ENCODE measurements at regions not wholly inside any gene's neighbourhood (a gene's known extent, or its start where the extent isn't known, plus 50 kb on each side); places are given as distances from the start of the nearest gene placed in this dataset.

DNA sequence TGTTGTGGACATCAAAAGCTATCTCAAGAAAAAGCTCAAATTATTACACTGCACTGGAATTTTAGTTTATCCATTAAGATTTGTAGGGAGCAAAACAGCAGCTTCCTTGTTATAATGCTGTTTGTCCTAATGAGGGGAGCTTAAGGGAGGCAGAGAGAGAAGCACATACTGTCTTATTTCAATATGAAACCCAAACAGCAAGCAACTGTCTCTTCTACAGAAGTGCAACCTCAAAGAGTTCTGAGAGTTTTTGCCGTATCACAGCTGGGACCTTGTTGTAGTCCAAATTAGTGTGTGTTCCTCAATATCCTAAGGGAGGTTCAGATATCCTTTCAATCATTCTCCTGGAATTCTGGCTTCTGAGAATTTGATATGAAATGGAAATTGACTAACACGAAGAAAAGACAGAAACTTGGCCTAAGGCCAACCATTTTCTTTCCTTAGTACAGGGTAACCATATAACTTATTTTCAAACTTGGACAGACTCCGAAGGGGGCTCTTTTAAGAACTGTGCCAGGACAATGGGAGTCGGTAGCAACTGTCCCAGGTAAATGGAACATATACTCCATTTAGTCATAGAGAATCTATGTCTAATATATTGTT lies 149.3 kb upstream of the CCN2 start:
- Histone ChIP-seq H3K4me2 (ENCODE audit: insufficient read depth, insufficient read length, low read length) (no peak overlapping the region), H3K27me3 (ENCODE audit: insufficient read depth, low read length) (no peaks in the 10 kb centered on the region), H3T11ph (ENCODE audit: low read length) (no peak overlapping the region), H2BK12ac (ENCODE audit: insufficient read length, low read depth, low read length) (no peak overlapping the region), H2AK5ac (ENCODE audit: insufficient read length, low read length) (no peak overlapping the region), H3K9ac (ENCODE audit: extremely low read depth, insufficient read length, low read length) (no peak overlapping the region), H3K56ac (ENCODE audit: insufficient read length, low read depth, low read length) (no peak overlapping the region), H3K79me2 (ENCODE audit: insufficient read depth, low read length) (no peaks in the 10 kb centered on the region), H2BK5ac (ENCODE audit: insufficient read length, low read length) (no peak overlapping the region), H3K23ac (ENCODE audit: insufficient read length, low read depth, low read length) (no peak overlapping the region), H3K79me1 (ENCODE audit: insufficient read depth, low read depth, low read length, poor library complexity, severe bottlenecking) (no peaks in the 10 kb centered on the region), H3K9me3 (ENCODE audit: control insufficient read depth, low read depth, low read length) (no peaks in the 10 kb centered on the region), H3K27ac (ENCODE audit: insufficient read length, low read depth, low read length) (no peak overlapping the region), H4K8ac (replicated peaks; ENCODE audit: insufficient read length, low read depth, low read length) (no peak overlapping the region), H3K18ac (ENCODE audit: insufficient read length, low read depth, low read length) (no peak overlapping the region), H4K91ac (ENCODE audit: insufficient read length, low read depth, low read length) (no peak overlapping the region), H4K5ac (ENCODE audit: insufficient read length, low read depth, low read length) (no peak overlapping the region), H2BK15ac (ENCODE audit: low read depth, low read length) (no peak overlapping the region), H2BK120ac (ENCODE audit: low read depth, low read length, poor library complexity, severe bottlenecking) (no peak overlapping the region), H4K20me1 (ENCODE audit: control insufficient read depth, insufficient read depth, insufficient read length) (no peaks in the 10 kb centered on the region), H3K14ac (ENCODE audit: insufficient read depth, low read length) (no peak overlapping the region), H3K4ac (ENCODE audit: low read depth, low read length) (no peak overlapping the region), H3K23me2 (ENCODE audit: insufficient read length, low read depth, low read length, poor library complexity, severe bottlenecking) (no peaks in the 10 kb centered on the region), H3K4me1 (ENCODE audit: insufficient read depth, low read length) (no peaks in the 10 kb centered on the region), H2BK20ac (ENCODE audit: low read depth, low read length, poor library complexity, severe bottlenecking) (no peak overlapping the region), H2AFZ (ENCODE audit: low read length) (no peak overlapping the region)
- no peak overlapping the region for H3K4me3 Mint-ChIP-seq
- peaks cover 1% of the 10 kb centered on the region; the same call in 1 of the 2 replicates for H3K27me3 Mint-ChIP-seq (ENCODE audit: low read depth)
- H3K36me3 Mint-ChIP-seq (ENCODE audit: insufficient read depth in 1 of 3, low read depth in 3 of 3), result peaks cover 0 to 12% (median 8%) of the 10 kb centered on the region in 3 experiments; a peak in 4 of 7 replicates
- no peaks in the 10 kb centered on the region for H3K4me1 Mint-ChIP-seq
- TF ChIP-seq, protein P1, sequence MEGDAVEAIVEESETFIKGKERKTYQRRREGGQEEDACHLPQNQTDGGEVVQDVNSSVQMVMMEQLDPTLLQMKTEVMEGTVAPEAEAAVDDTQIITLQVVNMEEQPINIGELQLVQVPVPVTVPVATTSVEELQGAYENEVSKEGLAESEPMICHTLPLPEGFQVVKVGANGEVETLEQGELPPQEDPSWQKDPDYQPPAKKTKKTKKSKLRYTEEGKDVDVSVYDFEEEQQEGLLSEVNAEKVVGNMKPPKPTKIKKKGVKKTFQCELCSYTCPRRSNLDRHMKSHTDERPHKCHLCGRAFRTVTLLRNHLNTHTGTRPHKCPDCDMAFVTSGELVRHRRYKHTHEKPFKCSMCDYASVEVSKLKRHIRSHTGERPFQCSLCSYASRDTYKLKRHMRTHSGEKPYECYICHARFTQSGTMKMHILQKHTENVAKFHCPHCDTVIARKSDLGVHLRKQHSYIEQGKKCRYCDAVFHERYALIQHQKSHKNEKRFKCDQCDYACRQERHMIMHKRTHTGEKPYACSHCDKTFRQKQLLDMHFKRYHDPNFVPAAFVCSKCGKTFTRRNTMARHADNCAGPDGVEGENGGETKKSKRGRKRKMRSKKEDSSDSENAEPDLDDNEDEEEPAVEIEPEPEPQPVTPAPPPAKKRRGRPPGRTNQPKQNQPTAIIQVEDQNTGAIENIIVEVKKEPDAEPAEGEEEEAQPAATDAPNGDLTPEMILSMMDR (conservative IDR thresholded peaks at IDR 0.05), result no peak
- peaks cover 11 to 12% of the 10 kb centered on the region in 2 experiments; a peak in 3 of 5 replicates for H3K9me3 Mint-ChIP-seq
- no peak overlapping the region for H3K27ac Mint-ChIP-seq
- no CpG with 5 or more reads among the region's 4 CpGs for WGBS (ENCODE audit: extremely low coverage, insufficient read length, low lambda C conversion rate)
- DNase-seq, result no peak
